ENCODE measurements at regions not wholly inside any gene's neighbourhood (a gene's known extent, or its start where the extent isn't known, plus 50 kb on each side); places are given as distances from the start of the nearest gene placed in this dataset.
"Not testable (repeated sequence)": the region's sequence is repeated elsewhere in the genome, so short reads cannot be mapped to it uniquely, and the experiment has no call there.

DNA sequence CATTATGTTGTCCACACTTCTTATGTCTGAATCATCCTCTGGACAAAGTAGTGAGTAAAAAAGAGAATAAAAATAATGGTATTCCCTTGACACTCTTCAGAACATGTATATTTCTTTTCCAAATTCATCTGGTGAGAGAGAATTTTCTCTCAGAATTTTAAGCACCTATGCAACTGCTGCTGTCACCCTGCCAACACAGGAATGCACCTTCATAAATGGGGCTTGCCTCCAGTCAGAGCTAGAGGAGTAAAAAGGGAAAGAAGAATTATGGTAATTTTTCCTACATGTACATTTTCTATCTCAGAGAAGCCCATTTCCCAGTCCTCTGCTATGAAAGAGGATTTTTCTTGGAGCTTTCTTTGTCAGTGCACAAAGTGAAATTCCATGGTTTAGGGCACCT is 92.2 kb upstream of the ALCAM start:
- in situ Hi-C loops (cut with MboI; ENCODE audit: low sequenced_read_pairs): no loop called here

GRCh38 chr3:105274958-105275357 is 91.8 kb upstream of the ALCAM start:
- in situ Hi-C loops (cut with MboI; ENCODE audit: low sequenced_read_pairs): no loop called here

- in situ Hi-C loops (cut with MboI; ENCODE audit: low sequenced_read_pairs): no loop called here
These were observed 89.1 kb upstream of the ALCAM start for GRCh38 chr3:105277656-105278055.

- in situ Hi-C loops (cut with MboI; ENCODE audit: low sequenced_read_pairs): no loop called here
These were observed 88.0 kb upstream of the ALCAM start for GRCh38 chr3:105278688-105279087.

DNA sequence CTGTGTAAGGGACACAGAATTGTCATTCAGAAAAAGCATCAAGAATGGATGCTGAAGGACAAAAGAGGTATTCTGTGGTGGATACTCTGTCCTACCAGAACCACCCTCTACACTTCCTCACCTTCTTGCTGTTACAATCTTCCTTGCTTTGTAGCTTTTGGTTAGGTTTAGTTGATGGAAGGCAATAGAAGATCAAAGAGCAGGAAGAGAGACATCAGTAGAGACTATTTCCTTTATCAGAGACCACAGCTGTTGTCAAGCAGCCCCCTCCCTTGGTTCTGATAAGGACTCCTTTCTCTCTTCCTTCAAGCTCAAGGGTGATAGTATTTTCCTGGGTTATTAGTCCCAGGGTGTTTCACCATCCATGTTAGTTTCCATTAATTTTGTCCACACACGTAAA is 84.7 kb upstream of the ALCAM start:
- in situ Hi-C loops (cut with MboI; ENCODE audit: low sequenced_read_pairs): no loop called here

- in situ Hi-C loops (cut with MboI; ENCODE audit: low sequenced_read_pairs): no loop called here
These were observed 81.8 kb upstream of the ALCAM start for GRCh38 chr3:105284876-105285275.

GRCh38 chr3:105285653-105286241 is 81.0 kb upstream of the ALCAM start:
- in situ Hi-C loops (cut with MboI; ENCODE audit: low sequenced_read_pairs): no loop called here

GRCh38 chr3:105293441-105293840 is 73.3 kb upstream of the ALCAM start:
- in situ Hi-C loops (cut with MboI; ENCODE audit: low sequenced_read_pairs): no loop called here

DNA sequence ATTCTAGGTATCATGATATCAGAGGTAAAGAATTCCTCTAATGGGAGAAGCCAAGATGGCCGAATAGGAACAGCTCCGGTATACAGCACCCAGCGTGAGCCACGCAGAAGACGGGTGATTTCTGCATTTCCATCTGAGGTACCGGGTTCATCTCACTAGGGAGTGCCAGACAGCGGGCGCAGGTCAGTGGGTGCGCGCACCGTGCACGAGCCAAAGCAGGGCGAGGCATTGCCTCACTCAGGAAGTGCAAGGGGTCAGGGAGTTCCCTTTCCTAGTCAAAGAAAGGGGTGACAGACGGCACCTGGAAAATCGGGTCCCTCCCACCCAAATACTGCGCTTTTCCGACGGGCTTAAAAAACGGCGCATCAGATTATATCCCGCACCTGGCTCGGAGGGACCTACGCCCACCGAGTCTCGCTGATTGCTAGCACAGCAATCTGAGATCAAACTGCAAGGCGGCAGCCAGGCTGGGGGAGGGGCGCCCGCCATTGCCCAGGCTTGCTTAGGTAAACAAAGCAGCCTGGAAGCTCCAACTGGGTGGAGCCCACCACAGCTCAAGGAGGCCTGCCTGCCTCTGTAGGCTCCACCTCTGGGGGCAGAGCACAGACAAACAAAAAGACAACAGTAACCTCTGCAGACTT is 70.4 kb upstream of the ALCAM start:
- in situ Hi-C loops (cut with MboI; ENCODE audit: low sequenced_read_pairs): not testable (repeated sequence)

DNA sequence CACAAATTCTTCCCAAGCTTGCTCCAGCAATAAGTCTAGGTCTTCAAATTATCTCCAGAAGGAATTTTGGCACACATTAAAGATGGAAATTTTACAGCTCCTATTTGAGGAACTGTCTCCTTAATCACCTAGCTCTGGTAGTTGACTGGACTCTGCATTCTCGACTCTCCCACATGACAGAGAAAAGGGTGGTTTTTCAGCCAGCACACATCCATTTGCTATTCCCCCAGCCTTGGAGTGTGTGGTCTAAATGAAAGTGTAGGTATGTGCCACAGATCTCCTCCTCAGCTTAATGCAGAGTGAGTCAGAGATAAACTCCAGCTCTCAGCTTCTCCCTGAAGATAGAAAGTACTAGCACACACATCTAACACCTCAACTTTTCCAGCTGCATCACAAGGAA is 62.2 kb upstream of the ALCAM start:
- in situ Hi-C loops (cut with MboI; ENCODE audit: low sequenced_read_pairs): no loop called here

GRCh38 chr3:105315144-105315543 is 51.6 kb upstream of the ALCAM start:
- in situ Hi-C loops (cut with MboI; ENCODE audit: low sequenced_read_pairs): no loop called here

DNA sequence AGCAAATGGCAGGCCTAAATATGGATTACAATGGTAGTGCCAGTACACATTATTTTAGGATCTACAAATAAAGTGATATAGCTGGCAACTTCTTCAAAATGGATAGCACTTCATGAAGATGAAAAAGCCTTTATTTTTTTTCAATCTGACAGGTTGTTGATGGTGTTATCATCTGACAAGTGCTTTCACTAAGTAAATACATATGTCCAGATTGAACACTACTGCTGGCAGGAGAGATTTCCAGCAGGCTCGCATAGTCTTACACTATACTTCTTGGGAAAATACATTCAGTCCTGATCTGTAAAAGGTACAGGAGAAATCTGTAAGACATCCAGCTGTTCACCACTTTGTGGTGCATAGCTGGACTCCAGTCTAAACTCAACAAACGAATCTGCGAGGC is 50.9 kb upstream of the ALCAM start:
- in situ Hi-C loops (cut with MboI; ENCODE audit: low sequenced_read_pairs): no loop called here

DNA sequence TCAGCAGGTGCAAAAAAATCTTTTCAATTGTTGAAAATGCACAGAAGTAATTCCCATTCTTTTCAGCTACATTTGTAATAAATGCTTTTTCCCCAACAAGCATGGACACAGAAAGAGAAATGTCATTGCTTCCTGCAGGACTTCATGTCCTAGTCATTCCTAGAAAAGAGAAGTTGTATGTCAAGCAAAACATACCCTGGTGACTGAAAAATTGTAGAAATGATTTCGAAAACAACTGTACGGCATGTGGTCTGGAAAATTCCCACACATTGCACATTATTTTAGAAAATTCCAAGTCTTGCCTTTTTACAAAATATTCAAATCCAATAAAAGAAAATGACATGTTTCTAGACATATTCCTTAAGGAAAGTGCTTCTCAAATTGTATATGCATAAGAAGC is 50.4 kb upstream of the ALCAM start:
- in situ Hi-C loops (cut with MboI; ENCODE audit: low sequenced_read_pairs): no loop called here
